Stimulated activated naive CD8-positive, alpha-beta T cell treated with anti-CD3 and anti-CD28 coated beads, Interleukin-15, Interleukin-2, amounts not matched to agents 100 ng/mL and 50 ng/mL, for 24 hours (primary cell): ENCODE measurements at regions not wholly inside any gene's neighbourhood (a gene's known extent, or its start where the extent isn't known, plus 50 kb on each side); places are given as distances from the start of the nearest gene placed in this dataset.

ENCODE experiments used
- H3K27ac Mint-ChIP-seq: one replicate; pipeline ENCODE4 v1.8.0; 2021; ENCODE audit warnings: mild to moderate bottlenecking, mixed read lengths
- H3K27me3 Mint-ChIP-seq: one replicate; pipeline ENCODE4 v1.8.0; 2021; ENCODE audit warnings: mixed read lengths
- H3K36me3 Mint-ChIP-seq: one replicate; pipeline ENCODE4 v1.8.0; 2021; ENCODE audit warnings: low read depth, mixed read lengths
- H3K4me1 Mint-ChIP-seq: one replicate; pipeline ENCODE4 v1.8.0; 2021; ENCODE audit warnings: low read depth, mixed read lengths
- H3K4me3 Mint-ChIP-seq: one replicate; pipeline ENCODE4 v1.8.0; 2021; ENCODE audit warnings: mild to moderate bottlenecking, mixed read lengths
- H3K9me3 Mint-ChIP-seq: one replicate; pipeline ENCODE4 v1.8.0; 2021; ENCODE audit warnings: mixed read lengths

DNA sequence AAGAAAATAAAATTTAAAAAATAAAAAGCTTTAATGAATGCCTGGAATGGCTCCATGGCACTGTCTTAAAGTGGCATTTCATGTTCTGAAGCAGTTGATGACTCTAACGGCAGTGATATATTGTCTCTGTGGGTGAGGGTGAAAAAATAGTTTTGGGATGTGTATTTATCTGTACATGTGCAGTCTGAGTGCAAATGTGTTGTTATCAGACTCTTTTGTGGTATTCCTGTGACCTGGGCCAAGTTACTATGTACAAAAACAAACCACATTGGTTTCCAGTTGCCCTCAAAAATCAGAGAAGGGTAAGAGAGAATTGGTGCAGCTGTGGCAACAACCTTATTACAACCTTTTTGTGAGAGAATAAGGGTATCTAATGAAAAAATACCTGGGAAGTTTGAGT, 81.7 kb upstream of the CCDC91 start:
- Mint-ChIP-seq H3K9me3 (no peaks in the 10 kb centered on the region), H3K27me3 (no peaks in the 10 kb centered on the region), H3K36me3 (no peaks in the 10 kb centered on the region), H3K4me1 (peaks cover 10% of the 10 kb centered on the region), H3K4me3 (no peak overlapping the region), H3K27ac (no peak overlapping the region)

DNA sequence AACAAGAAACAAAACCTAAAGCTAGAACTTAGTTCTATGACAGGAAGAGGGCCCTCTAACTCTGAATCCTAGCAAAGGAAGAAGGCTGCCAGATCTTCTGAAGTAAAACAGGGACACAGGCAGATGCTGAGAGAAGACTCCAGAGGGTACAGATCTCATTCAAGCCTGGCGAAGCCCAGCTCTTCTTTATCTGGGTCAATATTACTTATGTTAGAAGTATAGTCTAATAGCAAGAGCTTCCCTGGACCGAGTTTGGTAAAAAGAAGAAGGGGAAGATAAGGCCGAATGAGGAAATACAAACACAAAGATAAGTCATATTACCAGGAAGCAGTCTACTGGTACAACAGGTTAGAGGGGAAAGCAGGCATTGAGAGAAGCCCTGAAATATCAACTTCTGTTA, 79.9 kb upstream of the CCDC91 start:
- no peaks in the 10 kb centered on the region for H3K27me3 Mint-ChIP-seq
- H3K36me3 Mint-ChIP-seq = no peaks in the 10 kb centered on the region
- H3K9me3 Mint-ChIP-seq = no peaks in the 10 kb centered on the region
- H3K4me1 Mint-ChIP-seq = peaks cover 10% of the 10 kb centered on the region
- no peak overlapping the region for H3K27ac Mint-ChIP-seq
- no peak overlapping the region for H3K4me3 Mint-ChIP-seq

DNA sequence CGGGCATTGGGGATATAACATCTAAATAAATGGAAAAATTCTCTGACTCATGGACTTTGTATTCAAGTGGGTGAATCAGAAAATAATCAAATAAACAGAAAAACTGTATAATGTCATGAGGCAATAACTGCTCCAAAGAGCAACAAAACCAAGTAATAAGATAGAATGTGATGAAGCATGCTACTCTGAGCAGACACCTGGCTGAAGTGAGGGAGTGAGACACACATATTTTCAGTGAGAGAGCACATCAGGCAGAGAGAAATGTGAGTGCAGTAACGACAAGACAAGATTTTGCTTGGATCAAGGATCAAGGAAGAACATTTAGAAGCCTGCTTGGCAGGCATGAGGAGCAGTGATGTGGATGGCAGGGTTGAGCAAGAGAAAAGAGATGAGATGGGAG, 75.8 kb upstream of the CCDC91 start:
- Mint-ChIP-seq H3K36me3 (no peaks in the 10 kb centered on the region), H3K4me3 (no peak overlapping the region), H3K27me3 (no peaks in the 10 kb centered on the region), H3K9me3 (no peaks in the 10 kb centered on the region), H3K4me1 (no peaks in the 10 kb centered on the region), H3K27ac (no peak overlapping the region)

DNA sequence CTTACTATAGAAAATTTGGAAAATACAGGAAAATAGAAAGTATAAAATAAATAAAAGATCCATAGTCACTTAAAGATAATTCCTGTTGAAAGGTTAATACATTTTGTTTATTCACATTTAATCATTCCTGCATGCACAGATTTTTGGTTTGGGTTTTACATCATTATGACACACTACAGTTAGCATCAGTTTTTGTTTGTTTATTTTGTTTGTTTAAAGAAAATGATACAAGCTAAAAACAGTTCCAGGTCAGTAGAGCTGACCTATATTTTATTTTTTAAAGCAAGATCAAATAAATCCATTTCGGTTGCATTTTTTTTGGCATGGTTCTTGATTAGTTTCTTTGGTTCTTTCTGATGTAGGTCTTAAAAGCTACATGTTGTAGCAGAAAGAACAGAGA, 68.8 kb upstream of the CCDC91 start:
- H3K27ac Mint-ChIP-seq = no peak overlapping the region
- H3K9me3 Mint-ChIP-seq = no peaks in the 10 kb centered on the region
- no peak overlapping the region for H3K4me3 Mint-ChIP-seq
- no peaks in the 10 kb centered on the region for H3K27me3 Mint-ChIP-seq
- no peaks in the 10 kb centered on the region for H3K4me1 Mint-ChIP-seq
- H3K36me3 Mint-ChIP-seq = no peaks in the 10 kb centered on the region

DNA sequence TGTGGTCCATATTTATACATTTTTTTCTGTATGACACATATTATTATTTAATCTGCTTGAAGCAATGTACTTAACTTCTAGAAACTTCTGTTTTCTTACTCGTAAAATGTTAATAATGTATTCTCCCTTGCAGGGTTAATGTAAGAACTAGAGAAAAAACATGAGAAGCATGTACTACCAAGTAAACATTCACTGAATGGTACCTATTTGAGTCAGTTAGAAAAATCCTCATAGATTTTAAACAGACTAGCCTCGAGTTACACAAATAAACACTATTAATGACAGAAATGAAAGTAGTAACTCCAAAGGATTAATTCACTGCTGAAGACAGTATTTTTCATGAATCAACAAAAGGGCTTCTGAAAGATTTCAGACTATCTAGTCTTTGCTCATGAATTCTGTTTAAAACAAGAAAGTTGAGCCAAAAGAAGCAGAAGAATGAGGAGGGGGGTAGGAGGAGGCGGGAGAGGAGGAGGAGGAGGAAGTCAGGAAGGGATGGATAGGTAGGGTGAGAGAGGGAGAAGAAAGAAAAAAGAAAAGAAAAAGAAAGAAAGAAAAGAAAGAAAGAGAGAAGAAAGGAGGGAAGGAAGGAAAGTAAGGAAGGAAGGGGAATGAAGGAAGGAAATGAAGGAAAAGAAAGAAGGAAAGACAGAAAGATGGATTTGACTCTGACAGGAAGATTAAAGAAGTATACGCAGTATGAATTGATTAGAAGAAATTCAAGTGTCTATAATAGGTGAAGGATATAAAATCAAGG, 68.2 kb upstream of the CCDC91 start:
- Mint-ChIP-seq H3K36me3 (no peaks in the 10 kb centered on the region), H3K27me3 (no peaks in the 10 kb centered on the region), H3K9me3 (no peaks in the 10 kb centered on the region), H3K4me3 (no peak overlapping the region), H3K4me1 (no peaks in the 10 kb centered on the region), H3K27ac (no peak overlapping the region)

DNA sequence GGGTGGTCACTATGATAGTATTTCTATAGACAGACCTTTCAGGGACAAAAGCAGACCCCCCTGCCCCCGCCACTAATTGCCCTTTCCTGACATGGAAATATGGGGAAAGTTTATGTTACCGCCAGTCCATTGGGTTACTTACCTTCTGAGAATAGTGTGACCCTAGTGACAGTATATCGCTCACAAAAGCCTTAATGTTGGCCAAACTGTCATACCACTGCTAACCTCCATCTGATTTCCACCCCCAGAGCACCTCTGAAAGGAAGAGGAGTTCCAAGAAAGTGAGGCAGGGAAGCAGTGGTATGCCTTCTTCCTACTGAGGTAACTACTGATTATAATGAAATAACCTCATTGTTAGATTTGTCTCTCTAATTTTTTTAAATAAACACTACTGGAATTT, 67.5 kb upstream of the CCDC91 start:
- Mint-ChIP-seq H3K9me3 (no peaks in the 10 kb centered on the region), H3K4me1 (no peaks in the 10 kb centered on the region), H3K4me3 (no peak overlapping the region), H3K36me3 (no peaks in the 10 kb centered on the region), H3K27ac (no peak overlapping the region), H3K27me3 (no peaks in the 10 kb centered on the region)

DNA sequence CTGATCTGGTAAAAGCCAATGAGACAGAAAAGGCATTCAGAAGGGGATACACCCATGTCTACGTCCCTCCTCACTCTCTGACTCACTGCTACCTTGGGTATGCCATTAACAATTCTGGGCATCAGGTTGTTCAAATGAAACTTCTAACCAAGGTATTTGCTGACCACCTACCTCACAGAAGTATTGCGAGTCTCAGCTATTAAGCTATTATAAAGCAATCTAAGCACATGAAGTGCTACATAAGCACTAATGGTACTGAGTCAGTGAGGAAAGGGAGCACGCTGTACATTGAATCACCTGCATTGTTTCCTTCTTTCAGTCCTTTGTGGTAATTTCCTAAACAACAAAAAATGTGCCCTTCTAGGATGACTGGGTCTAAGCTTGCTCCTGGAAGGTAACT, 62.8 kb upstream of the CCDC91 start:
- H3K27ac Mint-ChIP-seq = no peak overlapping the region
- no peaks in the 10 kb centered on the region for H3K9me3 Mint-ChIP-seq
- H3K36me3 Mint-ChIP-seq = no peaks in the 10 kb centered on the region
- no peak overlapping the region for H3K4me3 Mint-ChIP-seq
- no peaks in the 10 kb centered on the region for H3K4me1 Mint-ChIP-seq
- H3K27me3 Mint-ChIP-seq = no peaks in the 10 kb centered on the region

DNA sequence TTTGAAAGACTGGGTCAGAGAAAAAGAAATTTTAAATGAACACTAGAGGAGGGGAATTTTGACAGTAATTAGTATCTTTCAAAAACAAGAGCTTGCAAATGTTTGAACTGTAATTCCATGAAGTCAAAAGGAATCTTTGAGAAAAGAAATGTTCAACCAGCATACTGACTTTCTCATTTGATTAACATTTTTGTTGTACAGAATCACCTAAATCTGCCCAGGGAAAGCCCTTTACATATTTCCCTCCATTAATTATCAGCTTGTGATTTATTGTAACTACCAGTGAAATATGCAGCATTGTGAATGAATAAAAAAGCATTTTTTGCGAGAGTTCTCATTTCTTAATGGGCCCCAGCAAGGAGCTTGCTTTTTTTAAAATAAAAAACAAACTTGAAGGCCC, 61.2 kb upstream of the CCDC91 start:
- Mint-ChIP-seq H3K9me3 (no peaks in the 10 kb centered on the region), H3K27me3 (no peaks in the 10 kb centered on the region), H3K27ac (no peak overlapping the region), H3K4me3 (no peak overlapping the region), H3K36me3 (no peaks in the 10 kb centered on the region), H3K4me1 (no peaks in the 10 kb centered on the region)

DNA sequence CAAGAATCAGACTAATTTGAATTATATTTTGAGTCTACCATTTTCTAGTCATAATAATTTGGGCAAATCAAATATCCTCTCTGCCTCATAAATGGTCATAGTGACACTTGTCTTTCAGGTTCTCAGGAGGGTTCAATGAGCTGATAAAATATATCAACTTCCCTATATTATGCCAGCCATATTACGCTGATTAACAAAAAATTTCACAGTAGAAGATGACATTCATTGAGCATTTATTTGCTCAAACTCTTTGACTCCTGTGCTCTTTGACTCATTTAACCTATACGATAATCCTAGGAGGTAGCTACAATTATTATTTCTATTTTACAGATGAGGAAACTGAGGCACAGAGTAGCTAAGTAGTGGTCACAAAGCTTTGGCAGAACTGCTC, 60.0 kb upstream of the CCDC91 start:
- no peak overlapping the region for H3K27ac Mint-ChIP-seq

DNA sequence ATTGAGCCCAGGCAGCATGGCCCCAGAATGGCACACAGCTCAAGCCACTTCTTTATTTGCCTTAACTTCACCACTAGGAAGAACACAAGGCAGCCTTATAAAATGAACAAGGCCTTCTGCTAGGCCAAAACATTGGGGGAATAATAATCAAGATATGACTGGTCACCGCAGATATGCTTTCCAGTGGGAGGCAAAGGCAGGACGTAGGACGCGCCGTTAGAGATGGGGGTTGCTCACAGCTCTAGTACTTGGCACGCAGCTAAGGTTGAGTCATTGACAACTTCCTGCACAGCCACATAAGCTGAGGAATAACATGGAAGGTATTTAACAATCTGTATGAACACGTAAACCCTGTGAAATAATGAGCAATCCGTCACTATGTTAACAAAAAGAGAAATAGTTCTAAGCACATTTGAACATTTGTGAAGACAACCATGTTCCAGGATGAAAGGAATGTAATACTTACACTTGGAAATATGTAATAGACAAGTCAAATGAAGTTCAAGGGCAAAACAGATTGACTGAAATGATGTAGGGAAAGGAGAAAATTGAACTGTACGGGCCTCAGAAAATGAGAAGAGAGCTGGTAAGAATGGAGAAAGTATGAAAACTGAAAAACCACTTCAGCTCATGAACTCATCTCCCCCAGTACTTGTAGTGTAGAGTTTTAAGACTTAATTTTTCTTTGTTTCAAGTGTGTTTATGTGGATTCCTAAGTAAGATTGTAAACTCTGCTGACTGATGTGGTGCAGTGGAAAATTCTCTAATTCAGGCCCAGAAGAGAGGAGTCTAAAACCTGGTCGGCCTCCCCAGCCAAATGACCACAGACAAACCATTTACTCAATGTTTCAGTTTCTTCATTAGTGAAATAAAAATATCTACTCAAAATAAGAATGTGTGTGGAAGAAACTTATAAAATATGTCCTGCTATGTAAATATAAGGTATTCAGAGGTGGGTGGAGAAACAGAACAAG, 59.3 kb upstream of the CCDC91 start:
- no peaks in the 10 kb centered on the region for H3K9me3 Mint-ChIP-seq
- peak overlapping the region; percentile 34 for H3K27ac Mint-ChIP-seq
- no peaks in the 10 kb centered on the region for H3K27me3 Mint-ChIP-seq
- H3K4me1 Mint-ChIP-seq = no peaks in the 10 kb centered on the region
- no peaks in the 10 kb centered on the region for H3K36me3 Mint-ChIP-seq
- H3K4me3 Mint-ChIP-seq = no peak overlapping the region

More for the DNA sequence above, 60.0 kb upstream of the CCDC91 start:
- Mint-ChIP-seq H3K4me3 (no peak overlapping the region), H3K9me3 (no peaks in the 10 kb centered on the region), H3K4me1 (no peaks in the 10 kb centered on the region), H3K27me3 (no peaks in the 10 kb centered on the region), H3K36me3 (no peaks in the 10 kb centered on the region)

DNA sequence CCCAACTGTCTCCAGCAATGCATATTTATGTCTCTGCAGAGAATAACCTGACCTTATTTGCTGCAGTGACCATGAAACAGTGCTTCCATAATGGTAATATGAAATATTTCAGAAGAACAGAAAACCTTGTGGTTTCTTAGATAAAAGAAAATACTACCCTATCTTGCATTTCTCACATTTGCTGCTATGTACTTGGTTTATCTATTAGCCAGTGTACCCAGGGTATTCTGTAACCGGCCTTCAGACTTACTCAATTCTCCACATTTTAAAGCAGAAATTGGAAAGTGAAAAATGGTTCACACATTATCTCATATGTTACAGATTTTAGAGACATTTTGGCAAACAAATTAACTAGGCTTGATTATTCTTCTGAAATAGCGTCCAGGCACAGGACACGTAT, 57.9 kb upstream of the CCDC91 start:
- H3K4me3 Mint-ChIP-seq = no peak overlapping the region
- no peak overlapping the region for H3K27ac Mint-ChIP-seq
- no peaks in the 10 kb centered on the region for H3K4me1 Mint-ChIP-seq
- no peaks in the 10 kb centered on the region for H3K36me3 Mint-ChIP-seq
- no peaks in the 10 kb centered on the region for H3K9me3 Mint-ChIP-seq
- H3K27me3 Mint-ChIP-seq = no peaks in the 10 kb centered on the region

DNA sequence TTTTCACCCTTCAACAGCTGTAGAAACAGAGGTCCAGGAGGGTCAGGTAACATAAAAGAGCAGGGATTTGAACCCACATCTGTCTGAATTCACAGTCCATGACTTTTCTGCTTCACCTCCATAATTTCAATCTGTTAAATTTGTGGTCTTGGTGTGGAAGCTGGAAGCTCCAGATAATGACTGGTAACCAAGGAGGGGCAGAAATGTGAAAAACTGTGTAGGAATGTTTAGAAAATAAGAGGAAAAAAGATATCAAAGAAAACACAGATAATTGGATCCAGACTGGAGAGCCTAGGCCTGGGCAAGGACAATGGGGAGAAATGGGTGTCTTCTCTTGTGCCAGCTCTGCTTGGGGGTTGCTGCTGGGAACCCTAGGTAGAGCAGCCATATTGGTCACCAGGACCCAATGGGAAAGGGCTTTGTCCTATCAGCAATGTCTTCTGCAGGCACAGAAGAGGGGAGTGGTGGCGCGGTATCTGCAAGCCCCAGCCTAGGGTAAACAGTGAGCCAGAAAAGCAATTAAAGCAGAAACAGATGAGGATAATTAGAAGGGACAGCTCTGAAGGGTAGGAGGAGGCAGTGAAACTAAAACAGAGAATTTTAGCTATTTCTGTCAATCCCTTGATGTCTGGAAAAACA, 54.3 kb upstream of the CCDC91 start:
- Mint-ChIP-seq H3K27me3 (no peaks in the 10 kb centered on the region), H3K4me3 (no peak overlapping the region), H3K36me3 (no peaks in the 10 kb centered on the region), H3K27ac (no peak overlapping the region), H3K9me3 (no peaks in the 10 kb centered on the region), H3K4me1 (no peaks in the 10 kb centered on the region)

DNA sequence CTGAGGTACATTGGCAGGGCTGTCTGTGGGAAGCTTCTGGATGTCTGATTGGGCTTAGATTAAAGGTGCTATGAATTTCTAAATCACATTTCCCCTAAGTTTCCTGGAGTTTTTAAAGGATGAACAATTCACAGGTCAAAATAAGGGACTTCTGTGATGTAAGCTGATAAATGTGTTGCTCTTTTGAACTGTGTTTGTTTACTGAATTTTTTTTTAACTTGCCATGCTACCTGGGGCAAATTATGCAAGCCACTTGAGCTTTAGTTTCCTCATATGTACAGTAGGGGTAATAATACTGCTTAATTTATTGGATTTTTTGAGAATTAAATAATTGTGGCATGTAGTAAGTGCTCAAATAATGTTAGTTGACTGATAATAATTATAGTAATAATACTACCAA, 52.8 kb upstream of the CCDC91 start:
- no peak overlapping the region for H3K4me3 Mint-ChIP-seq
- H3K36me3 Mint-ChIP-seq = no peaks in the 10 kb centered on the region
- H3K9me3 Mint-ChIP-seq = no peaks in the 10 kb centered on the region
- no peaks in the 10 kb centered on the region for H3K27me3 Mint-ChIP-seq
- no peak overlapping the region for H3K27ac Mint-ChIP-seq
- no peaks in the 10 kb centered on the region for H3K4me1 Mint-ChIP-seq

DNA sequence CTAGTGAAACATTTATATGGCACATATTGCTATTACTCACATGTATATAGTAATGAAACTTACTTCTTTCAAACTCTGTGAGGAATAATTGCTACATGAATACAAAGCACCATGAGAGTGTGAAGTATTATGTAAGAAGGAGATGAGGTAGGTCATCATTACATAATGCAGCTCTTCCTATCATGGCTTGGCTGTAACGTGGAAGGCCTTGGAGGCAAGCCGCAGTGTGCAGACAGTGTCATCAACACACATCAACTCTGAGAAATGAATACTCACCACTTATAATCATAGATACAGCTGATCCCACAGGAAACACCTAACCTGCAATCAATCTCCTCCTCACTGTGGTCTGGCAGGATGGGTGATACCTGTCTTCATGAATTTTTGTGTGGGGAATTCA, 49.9 kb upstream of the CCDC91 start:
- no peaks in the 10 kb centered on the region for H3K27me3 Mint-ChIP-seq
- H3K36me3 Mint-ChIP-seq = no peaks in the 10 kb centered on the region
- no peaks in the 10 kb centered on the region for H3K4me1 Mint-ChIP-seq
- H3K27ac Mint-ChIP-seq = no peak overlapping the region
- no peak overlapping the region for H3K4me3 Mint-ChIP-seq
- H3K9me3 Mint-ChIP-seq = no peaks in the 10 kb centered on the region
